ENCODE measurements at regions not wholly inside any gene's neighbourhood (a gene's known extent, or its start where the extent isn't known, plus 50 kb on each side); places are given as distances from the start of the nearest gene placed in this dataset.

GRCh38 chr9:106795031-106795430 lies 67.9 kb upstream of the ZNF462 start:
- no peak for DNase-seq

GRCh38 chr9:106796771-106797170 lies 66.2 kb upstream of the ZNF462 start:
- no peak for DNase-seq

GRCh38 chr9:106797299-106797698 lies 65.7 kb upstream of the ZNF462 start:
- no peak for DNase-seq

GRCh38 chr9:106798016-106798799 lies 64.8 kb upstream of the ZNF462 start:
- no peak for DNase-seq

- DNase-seq = no peak
These were observed 63.8 kb upstream of the ZNF462 start for GRCh38 chr9:106799152-106799551.

GRCh38 chr9:106800701-106801270 lies 62.2 kb upstream of the ZNF462 start:
- DNase-seq = no peak

GRCh38 chr9:106801816-106802215 lies 61.1 kb upstream of the ZNF462 start:
- DNase-seq = no peak
